Activated CD4-positive, alpha-beta T cell treated with anti-CD3 and anti-CD28 coated beads for 36 hours (primary cell): ENCODE measurements at regions not wholly inside any gene's neighbourhood (a gene's known extent, or its start where the extent isn't known, plus 50 kb on each side); places are given as distances from the start of the nearest gene placed in this dataset.

Experiments used
- ATAC-seq: fragments of 200-7000 bp; cut with Tn5 transposase; one replicate; pipeline ENCODE4 v1.10.0; 2021; ENCODE audit warnings: mild to moderate bottlenecking, moderate library complexity
- CTCF ChIA-PET: fragments of 350-600 bp; sonication (Branson Sonifier 250); formaldehyde crosslinking; loops from one replicate; lab custom pipeline; 2021; ENCODE audit warnings: antibody characterized with exemption; lab: Charles Lee
- POLR2A ChIA-PET: fragments of 350-600 bp; sonication (Branson Sonifier 250); formaldehyde crosslinking; loops from one replicate; lab custom pipeline; 2021; ENCODE audit warnings: antibody characterized with exemption, inconsistent platforms; lab: Charles Lee
- DNase-seq: peaks from one replicate; pipeline ENCODE4 v3.0.0-alpha.2; 2020
- H3K27ac Mint-ChIP-seq: one replicate; pipeline ENCODE4 v1.8.0; 2021; ENCODE audit warnings: mixed read lengths
- H3K27me3 Mint-ChIP-seq: one replicate; pipeline ENCODE4 v1.8.0; 2021; ENCODE audit warnings: mixed read lengths
- H3K36me3 Mint-ChIP-seq: one replicate; pipeline ENCODE4 v1.8.0; 2021; ENCODE audit warnings: low read depth, mixed read lengths
- H3K4me1 Mint-ChIP-seq: one replicate; pipeline ENCODE4 v1.8.0; 2021; ENCODE audit warnings: mixed read lengths
- H3K4me3 Mint-ChIP-seq: one replicate; pipeline ENCODE4 v1.8.0; 2021; ENCODE audit warnings: mild to moderate bottlenecking, moderate library complexity, mixed read lengths
- H3K9me3 Mint-ChIP-seq: one replicate; pipeline ENCODE4 v1.8.0; 2021; ENCODE audit warnings: low read depth, mixed read lengths
- intact Hi-C, 2 experiments: fragments of 100-400 bp; cut with DNase I in 1 of 2; cut with micrococcal nuclease in 1 of 2; formaldehyde crosslinking; loops; one replicate each; pipeline versions ENCODE4 v1.14.2 to v1.15.1; 2022 to 2024; cut with DNase I, micrococcal nuclease

GRCh38 chr7:68348401-68348800, 1249.9 kb upstream of the AUTS2 start:
- H3K4me3 Mint-ChIP-seq: no peak overlapping the region
- intact Hi-C loops: no loop called here
- no peaks in the 10 kb centered on the region for H3K27me3 Mint-ChIP-seq
- ChIA-PET POLR2A (no interaction called here), CTCF (no interaction called here)
- no peaks in the 10 kb centered on the region for H3K4me1 Mint-ChIP-seq
- no peaks in the 10 kb centered on the region for H3K36me3 Mint-ChIP-seq
- peaks cover 14% of the 10 kb centered on the region for H3K9me3 Mint-ChIP-seq
- DNase-seq (no peak), ATAC-seq (no peak)
- H3K27ac Mint-ChIP-seq: no peak overlapping the region

GRCh38 chr7:68362745-68363518, 1235.3 kb upstream of the AUTS2 start:
- ChIA-PET POLR2A (no interaction called here), CTCF (no interaction called here)
- no peaks in the 10 kb centered on the region for H3K4me1 Mint-ChIP-seq
- no peaks in the 10 kb centered on the region for H3K27me3 Mint-ChIP-seq
- peaks cover 11% of the 10 kb centered on the region for H3K9me3 Mint-ChIP-seq
- no peak for DNase-seq
- no peaks in the 10 kb centered on the region for H3K36me3 Mint-ChIP-seq
- no peak for ATAC-seq
- no peak overlapping the region for H3K27ac Mint-ChIP-seq
- intact Hi-C loops: no loop called here
- H3K4me3 Mint-ChIP-seq: no peak overlapping the region

GRCh38 chr7:68364886-68365625, 1233.2 kb upstream of the AUTS2 start:
- ATAC-seq: no peak
- no peak overlapping the region for H3K4me3 Mint-ChIP-seq
- no peak overlapping the region for H3K27ac Mint-ChIP-seq
- DNase-seq: no peak
- intact Hi-C loops: no loop called here
- H3K9me3 Mint-ChIP-seq: peaks cover 19% of the 10 kb centered on the region
- no peaks in the 10 kb centered on the region for H3K27me3 Mint-ChIP-seq
- no peaks in the 10 kb centered on the region for H3K36me3 Mint-ChIP-seq
- no peaks in the 10 kb centered on the region for H3K4me1 Mint-ChIP-seq
- CTCF ChIA-PET: interaction anchor here (0.7 kb wide), 1 partner anchor 869 kb away, joined by 3 read pairs; no protein-coding TSS in a partner anchor
- POLR2A ChIA-PET: no interaction called here

- intact Hi-C loops: no loop called here
- DNase-seq (no peak), ATAC-seq (no peak)
- Mint-ChIP-seq H3K27me3 (no peaks in the 10 kb centered on the region), H3K9me3 (peaks cover 21% of the 10 kb centered on the region), H3K4me3 (no peak overlapping the region), H3K36me3 (no peaks in the 10 kb centered on the region), H3K4me1 (no peaks in the 10 kb centered on the region), H3K27ac (no peak overlapping the region)
- ChIA-PET CTCF (no interaction called here), POLR2A (no interaction called here)
Observed at GRCh38 chr7:68371985-68372384, 1226.3 kb upstream of the AUTS2 start.

GRCh38 chr7:68376131-68376661, 1222.1 kb upstream of the AUTS2 start:
- H3K4me1 Mint-ChIP-seq: no peaks in the 10 kb centered on the region

GRCh38 chr7:68381731-68382130, 1216.5 kb upstream of the AUTS2 start:
- no peaks in the 10 kb centered on the region for H3K36me3 Mint-ChIP-seq
- H3K9me3 Mint-ChIP-seq: peaks cover 10% of the 10 kb centered on the region
- H3K4me3 Mint-ChIP-seq: no peak overlapping the region
- CTCF ChIA-PET: no interaction called here
- no peaks in the 10 kb centered on the region for H3K27me3 Mint-ChIP-seq
- no peak for DNase-seq
- intact Hi-C loops: no loop called here
- POLR2A ChIA-PET: no interaction called here
- no peak overlapping the region for H3K27ac Mint-ChIP-seq
- ATAC-seq: no peak
- no peaks in the 10 kb centered on the region for H3K4me1 Mint-ChIP-seq

More at GRCh38 chr7:68376131-68376661, 1222.1 kb upstream of the AUTS2 start:
- ChIA-PET POLR2A (no interaction called here), CTCF (no interaction called here)
- Mint-ChIP-seq H3K27me3 (no peaks in the 10 kb centered on the region), H3K4me3 (no peak overlapping the region), H3K36me3 (no peaks in the 10 kb centered on the region), H3K27ac (no peak overlapping the region), H3K9me3 (peaks cover 17% of the 10 kb centered on the region)
- ATAC-seq: no peak
- no peak for DNase-seq
- intact Hi-C loops: no loop called here

- ATAC-seq: no peak
- no peak overlapping the region for H3K4me3 Mint-ChIP-seq
- ChIA-PET CTCF (no interaction called here), POLR2A (no interaction called here)
- no peaks in the 10 kb centered on the region for H3K27me3 Mint-ChIP-seq
- no peaks in the 10 kb centered on the region for H3K4me1 Mint-ChIP-seq
- no peak for DNase-seq
- H3K9me3 Mint-ChIP-seq: peaks cover 14% of the 10 kb centered on the region
- no peaks in the 10 kb centered on the region for H3K36me3 Mint-ChIP-seq
- intact Hi-C loops: no loop called here
- H3K27ac Mint-ChIP-seq: no peak overlapping the region
Observed at GRCh38 chr7:68384581-68384980, 1213.7 kb upstream of the AUTS2 start.

- H3K27ac Mint-ChIP-seq: no peak overlapping the region
- intact Hi-C loops: no loop called here
- H3K4me1 Mint-ChIP-seq: no peaks in the 10 kb centered on the region
- no peaks in the 10 kb centered on the region for H3K27me3 Mint-ChIP-seq
- CTCF ChIA-PET: no interaction called here
- ATAC-seq (no peak), DNase-seq (no peak)
- peaks cover 34% of the 10 kb centered on the region for H3K9me3 Mint-ChIP-seq
- H3K36me3 Mint-ChIP-seq: no peaks in the 10 kb centered on the region
- H3K4me3 Mint-ChIP-seq: no peak overlapping the region
- POLR2A ChIA-PET: no interaction called here
Observed at GRCh38 chr7:68393051-68393450, 1205.2 kb upstream of the AUTS2 start.

- intact Hi-C loops: no loop called here
- Mint-ChIP-seq H3K9me3 (peaks cover 29% of the 10 kb centered on the region), H3K27ac (no peak overlapping the region), H3K4me3 (no peak overlapping the region), H3K27me3 (no peaks in the 10 kb centered on the region), H3K4me1 (no peaks in the 10 kb centered on the region), H3K36me3 (no peaks in the 10 kb centered on the region)
- no peak for ATAC-seq
- ChIA-PET CTCF (no interaction called here), POLR2A (no interaction called here)
- DNase-seq: no peak
Observed at GRCh38 chr7:68394131-68394530, 1204.1 kb upstream of the AUTS2 start.

GRCh38 chr7:68399991-68400590, 1198.2 kb upstream of the AUTS2 start:
- Mint-ChIP-seq H3K4me1 (no peaks in the 10 kb centered on the region), H3K27me3 (no peaks in the 10 kb centered on the region), H3K4me3 (no peak overlapping the region), H3K9me3 (peaks cover 19% of the 10 kb centered on the region), H3K27ac (no peak overlapping the region), H3K36me3 (no peaks in the 10 kb centered on the region)
- CTCF ChIA-PET: no interaction called here
- ATAC-seq: no peak
- DNase-seq: no peak
- intact Hi-C loops: no loop called here
- POLR2A ChIA-PET: interaction anchor here (0.6 kb wide), 1 partner anchor 1897 kb away, joined by 9 read pairs; no protein-coding TSS in a partner anchor

GRCh38 chr7:68400783-68401182, 1197.5 kb upstream of the AUTS2 start:
- H3K27me3 Mint-ChIP-seq: no peaks in the 10 kb centered on the region
- peaks cover 21% of the 10 kb centered on the region for H3K9me3 Mint-ChIP-seq
- H3K36me3 Mint-ChIP-seq: no peaks in the 10 kb centered on the region
- DNase-seq: no peak
- H3K4me3 Mint-ChIP-seq: no peak overlapping the region
- ATAC-seq: no peak
- H3K4me1 Mint-ChIP-seq: no peaks in the 10 kb centered on the region
- POLR2A ChIA-PET: interaction anchor here (0.6 kb wide), 1 partner anchor 1896 kb away, joined by 9 read pairs; no protein-coding TSS in a partner anchor
- no peak overlapping the region for H3K27ac Mint-ChIP-seq
- intact Hi-C loops: no loop called here
- CTCF ChIA-PET: no interaction called here
